OCI-LY7 (cell line): ENCODE measurements at regions not wholly inside any gene's neighbourhood (a gene's known extent, or its start where the extent isn't known, plus 50 kb on each side); places are given as distances from the start of the nearest gene placed in this dataset.

Experiments used
- BruUV-seq: library from RNA; stranded (reverse); fragments of 400-500 nt; replicated peaks from 2 replicates; lab custom pipeline; 2021; lab: Mats Ljungman, UMichigan
- CTCF ChIA-PET: fragments of 300-600 bp; sonication (Branson Sonifier 250); formaldehyde crosslinking; loops from one replicate; lab custom pipeline; 2022; ENCODE audit warnings: antibody characterized with exemption; ENCODE audit not compliant: unreplicated experiment; lab: Charles Lee
- POLR2A ChIA-PET: fragments of 300-600 bp; sonication (Branson Sonifier 250); formaldehyde crosslinking; loops from one replicate; lab custom pipeline; 2022; ENCODE audit warnings: antibody characterized with exemption; lab: Charles Lee
- DNase-seq: peaks from one replicate; pipeline ENCODE4 v3.0.0-alpha.2; 2015; ENCODE audit warnings: low spot score
- H2AFZ ChIP-seq: fragments of 200-600 bp; sonication (generic), shearing (Covaris generic); 2 replicates; pipeline ENCODE4 v1.6.1; 2014; ENCODE audit warnings: mild to moderate bottlenecking, antibody characterized with exemption, low read length, moderate library complexity
- H3K27ac ChIP-seq: fragments of 200-600 bp; sonication (generic); 2 replicates; pipeline ENCODE4 v1.5.1; 2014; ENCODE audit warnings: mixed run types, low read depth, mild to moderate bottlenecking, moderate library complexity, low read length, inconsistent platforms; ENCODE audit not compliant: poor library complexity, severe bottlenecking
- H3K36me3 ChIP-seq: fragments of 200-600 bp; sonication (generic); 2 replicates; pipeline ENCODE4 v1.6.1; 2014; ENCODE audit warnings: mild to moderate bottlenecking, antibody characterized with exemption, low read length, moderate library complexity, mixed read lengths; ENCODE audit not compliant: insufficient read depth
- H3K4me1 ChIP-seq: fragments of 200-600 bp; sonication (generic); 2 replicates; pipeline ENCODE4 v1.5.1; 2014; ENCODE audit warnings: mild to moderate bottlenecking, low read length; ENCODE audit not compliant: insufficient read depth, poor library complexity, severe bottlenecking
- H3K4me2 ChIP-seq: fragments of 200-600 bp; sonication (generic); 2 replicates; pipeline ENCODE4 v1.6.1; 2014; ENCODE audit warnings: mild to moderate bottlenecking, low read length
- H3K4me3 ChIP-seq: fragments of 200-600 bp; sonication (generic); 2 replicates; pipeline ENCODE4 v1.5.1; 2014; ENCODE audit warnings: mild to moderate bottlenecking, low read depth, low read length; ENCODE audit not compliant: poor library complexity, severe bottlenecking
- H3K79me2 ChIP-seq: fragments of 200-600 bp; sonication (generic); 2 replicates; pipeline ENCODE4 v1.6.1; 2016; ENCODE audit warnings: low read depth, mild to moderate bottlenecking, low read length, moderate library complexity, mixed read lengths; ENCODE audit not compliant: insufficient read depth
- H3K9me2 ChIP-seq: fragments of 200-600 bp; sonication (generic); 2 replicates; pipeline ENCODE4 v1.6.1; 2016; ENCODE audit warnings: mild to moderate bottlenecking, low read length, mixed read lengths; ENCODE audit not compliant: insufficient read depth
- H3K9me3 ChIP-seq: fragments of 200-600 bp; sonication (generic); 2 replicates; pipeline ENCODE4 v1.6.1; 2014; ENCODE audit warnings: mild to moderate bottlenecking, mixed run types, low read length, mixed read lengths
- H4K20me1 ChIP-seq: fragments of 200-600 bp; sonication (generic); 2 replicates; pipeline ENCODE4 v1.6.1; 2014; ENCODE audit warnings: mild to moderate bottlenecking, antibody characterized with exemption, low read length, moderate library complexity, mixed read lengths; ENCODE audit not compliant: insufficient read depth
- CTCF ChIP-seq: fragments of 200-600 bp; sonication (generic); conservative IDR thresholded peaks from 2 replicates; pipeline ENCODE4 v1.5.1; 2014; ENCODE audit warnings: mild to moderate bottlenecking, antibody characterized with exemption, low read length, moderate library complexity, mixed read lengths
- EZH2phosphoT487 ChIP-seq: fragments of 200-600 bp; sonication (generic); IDR thresholded peaks from 2 replicates; pipeline ENCODE4 v1.6.1; 2018; ENCODE audit warnings: low read depth, borderline replicate concordance, mild to moderate bottlenecking, mixed run types, antibody characterized with exemption, low read length, moderate library complexity, mixed read lengths
- intact Hi-C: fragments of 100-400 bp; cut with micrococcal nuclease; formaldehyde crosslinking; loops from one replicate; pipeline ENCODE4 v1.10.0; 2022; ENCODE audit not compliant: unreplicated experiment

DNA sequence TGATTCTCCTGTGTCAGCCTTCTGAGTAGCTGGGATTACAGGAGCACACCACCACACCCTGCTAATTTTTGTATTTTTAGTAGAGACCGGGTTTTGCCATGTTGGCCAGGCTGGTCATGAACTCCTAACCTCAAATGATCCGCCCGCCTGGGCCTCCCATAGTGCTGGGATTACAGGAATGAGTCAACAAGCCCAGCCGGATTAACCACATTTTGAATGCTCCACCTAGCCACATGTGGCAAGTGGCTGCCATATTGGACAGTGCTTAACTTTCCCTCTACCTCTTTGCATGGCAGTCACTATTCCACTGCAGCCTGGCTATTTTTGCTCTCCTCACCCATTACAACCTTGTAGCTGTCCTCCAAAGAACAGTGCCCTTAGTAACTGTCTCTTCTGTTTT lies 160.1 kb downstream of the GATA3 start:
- CTCF ChIA-PET, result no interaction called here
- POLR2A ChIA-PET, result no interaction called here

DNA sequence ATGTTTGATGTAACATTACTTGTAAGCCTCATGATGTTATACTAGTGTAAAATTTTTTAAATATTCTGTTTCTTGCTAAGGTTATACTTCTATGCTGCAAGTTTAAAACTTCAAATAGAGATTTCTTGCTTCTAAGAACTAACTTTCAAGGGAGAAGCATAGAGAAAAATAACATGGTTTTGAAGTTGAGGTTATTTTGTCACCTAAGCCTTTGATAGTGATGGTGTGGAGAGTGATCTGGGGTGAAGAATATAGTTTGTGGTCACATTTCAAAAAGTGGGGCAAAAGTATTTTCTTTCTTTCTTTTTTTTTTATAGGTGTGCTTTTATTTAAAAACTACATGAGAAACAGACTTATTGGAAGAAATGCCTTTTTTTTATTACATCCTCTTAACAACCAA lies 162.4 kb downstream of the GATA3 start:
- Histone ChIP-seq H3K9me2 (no peaks in the 10 kb centered on the region), H3K4me3 (no peak overlapping the region), H3K4me1 (no peaks in the 10 kb centered on the region), H4K20me1 (no peaks in the 10 kb centered on the region), H3K4me2 (no peak overlapping the region), H3K9me3 (no peaks in the 10 kb centered on the region), H3K36me3 (no peaks in the 10 kb centered on the region), H2AFZ (no peak overlapping the region), H3K27ac (no peak overlapping the region), H3K79me2 (no peaks in the 10 kb centered on the region)
- intact Hi-C loops, result no loop called here
- DNase-seq, result no peak
- TF ChIP-seq EZH2phosphoT487 (no peak), CTCF (no peak)
- ChIA-PET CTCF (no interaction called here), POLR2A (interaction anchor here (0.6 kb wide), 1 partner anchor 214 kb away, joined by 4 read pairs; no protein-coding TSS in a partner anchor)
- no TSS peak for BruUV-seq

More for the DNA sequence above, 160.1 kb downstream of the GATA3 start:
- no TSS peak for BruUV-seq
- H3K79me2 ChIP-seq, result no peaks in the 10 kb centered on the region
- H3K27ac ChIP-seq, result no peak overlapping the region
- H3K9me3 ChIP-seq, result no peaks in the 10 kb centered on the region
- H3K4me2 ChIP-seq, result no peak overlapping the region
- H3K9me2 ChIP-seq, result no peaks in the 10 kb centered on the region
- TF ChIP-seq EZH2phosphoT487, result no peak
- no peak for TF ChIP-seq CTCF
- no peaks in the 10 kb centered on the region for H3K36me3 ChIP-seq
- intact Hi-C loops, result no loop called here
- DNase-seq, result no peak
- no peak overlapping the region for H2AFZ ChIP-seq
- H4K20me1 ChIP-seq, result no peaks in the 10 kb centered on the region
- H3K4me3 ChIP-seq, result no peak overlapping the region
- no peaks in the 10 kb centered on the region for H3K4me1 ChIP-seq

- H3K9me3 ChIP-seq, result no peaks in the 10 kb centered on the region
- ChIA-PET POLR2A (no interaction called here), CTCF (no interaction called here)
- no peak overlapping the region for H3K27ac ChIP-seq
- H3K4me1 ChIP-seq, result no peaks in the 10 kb centered on the region
- no peaks in the 10 kb centered on the region for H3K79me2 ChIP-seq
- H3K36me3 ChIP-seq, result no peaks in the 10 kb centered on the region
- H2AFZ ChIP-seq, result no peak overlapping the region
- no peak for TF ChIP-seq CTCF
- intact Hi-C loops, result no loop called here
- H3K4me3 ChIP-seq, result no peak overlapping the region
- H3K9me2 ChIP-seq, result no peaks in the 10 kb centered on the region
- BruUV-seq, result no TSS peak
- no peak for DNase-seq
- no peaks in the 10 kb centered on the region for H4K20me1 ChIP-seq
- no peak overlapping the region for H3K4me2 ChIP-seq
Observed at GRCh38 chr10:8221451-8221850, 167.0 kb downstream of the GATA3 start.
